HL-60 (cell line): ENCODE measurements at regions not wholly inside any gene's neighbourhood (a gene's known extent, or its start where the extent isn't known, plus 50 kb on each side); places are given as distances from the start of the nearest gene placed in this dataset.

Source experiments
- DNase-seq, 2 experiments: peaks; one replicate each; pipeline ENCODE4 v3.0.0-alpha.2; 2010 to 2020; ENCODE audit warnings: low read depth in 1 of 2, low spot score in 1 of 2
- H3K27ac ChIP-seq: fragments of 250-450 bp; sonication (Bioruptor Pico); replicated peaks from 2 replicates; pipeline ENCODE4 v1.5.1; 2020; ENCODE audit warnings: mild to moderate bottlenecking, moderate library complexity
- H3K27me3 ChIP-seq: fragments of 250-450 bp; sonication (Bioruptor Pico); 2 replicates; pipeline ENCODE4 v1.5.1; 2021; ENCODE audit warnings: mild to moderate bottlenecking, moderate library complexity; ENCODE audit not compliant: insufficient read depth, poor library complexity, severe bottlenecking
- H3K4me3 ChIP-seq: replicated peaks from 2 replicates; pipeline ENCODE4 v1.5.1; 2011; ENCODE audit warnings: mild to moderate bottlenecking, control low read depth, low read length; ENCODE audit not compliant: insufficient read depth
- GABPA ChIP-seq: IDR thresholded peaks from 2 replicates; pipeline ENCODE4 v1.6.1; 2012; ENCODE audit warnings: low read depth
- POLR2AphosphoS5 ChIP-seq: IDR thresholded peaks from 2 replicates; pipeline ENCODE4 v1.6.1; 2012; ENCODE audit warnings: low read depth
- SPI1 ChIP-seq: IDR thresholded peaks from 2 replicates; pipeline ENCODE4 v1.6.1; 2012; ENCODE audit warnings: low read depth, mild to moderate bottlenecking, borderline replicate concordance
- TF ChIP-seq, protein P1 (sequence below): IDR thresholded peaks from one replicate; pipeline ENCODE4 v1.5.1; 2011; ENCODE audit warnings: low read length, control low read depth, inconsistent platforms; ENCODE audit not compliant: insufficient read depth
- TF ChIP-seq, protein P2 (sequence below): IDR thresholded peaks from 2 replicates; pipeline ENCODE4 v1.6.1; 2012; ENCODE audit warnings: low read depth; ENCODE audit not compliant: insufficient replicate concordance

DNA sequence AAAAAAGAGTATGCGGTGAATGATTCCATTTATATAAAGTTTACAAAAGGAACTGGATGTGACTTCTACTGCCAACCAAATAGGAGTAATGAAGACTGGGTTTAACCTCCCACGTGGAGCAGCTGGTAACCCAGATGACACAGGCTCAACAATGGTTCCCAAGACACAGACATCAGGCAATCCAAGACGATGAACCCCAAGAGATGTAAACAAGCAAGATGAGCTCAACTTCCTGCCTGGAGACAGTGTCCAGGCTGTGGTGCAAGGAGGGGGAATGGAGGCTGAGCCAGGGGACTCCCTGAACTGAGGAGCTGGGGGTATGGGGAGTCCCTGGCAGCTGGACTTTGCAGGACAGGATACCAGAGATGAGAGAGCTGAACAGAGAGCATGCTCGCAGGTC lies 104.7 kb downstream of the LITAF start:
- no peak overlapping the region for H3K27ac ChIP-seq
- TF ChIP-seq, protein P1, sequence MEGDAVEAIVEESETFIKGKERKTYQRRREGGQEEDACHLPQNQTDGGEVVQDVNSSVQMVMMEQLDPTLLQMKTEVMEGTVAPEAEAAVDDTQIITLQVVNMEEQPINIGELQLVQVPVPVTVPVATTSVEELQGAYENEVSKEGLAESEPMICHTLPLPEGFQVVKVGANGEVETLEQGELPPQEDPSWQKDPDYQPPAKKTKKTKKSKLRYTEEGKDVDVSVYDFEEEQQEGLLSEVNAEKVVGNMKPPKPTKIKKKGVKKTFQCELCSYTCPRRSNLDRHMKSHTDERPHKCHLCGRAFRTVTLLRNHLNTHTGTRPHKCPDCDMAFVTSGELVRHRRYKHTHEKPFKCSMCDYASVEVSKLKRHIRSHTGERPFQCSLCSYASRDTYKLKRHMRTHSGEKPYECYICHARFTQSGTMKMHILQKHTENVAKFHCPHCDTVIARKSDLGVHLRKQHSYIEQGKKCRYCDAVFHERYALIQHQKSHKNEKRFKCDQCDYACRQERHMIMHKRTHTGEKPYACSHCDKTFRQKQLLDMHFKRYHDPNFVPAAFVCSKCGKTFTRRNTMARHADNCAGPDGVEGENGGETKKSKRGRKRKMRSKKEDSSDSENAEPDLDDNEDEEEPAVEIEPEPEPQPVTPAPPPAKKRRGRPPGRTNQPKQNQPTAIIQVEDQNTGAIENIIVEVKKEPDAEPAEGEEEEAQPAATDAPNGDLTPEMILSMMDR, result no peak
- TF ChIP-seq SPI1 (no peak), GABPA (no peak), POLR2AphosphoS5 (no peak)
- TF ChIP-seq, protein P2, sequence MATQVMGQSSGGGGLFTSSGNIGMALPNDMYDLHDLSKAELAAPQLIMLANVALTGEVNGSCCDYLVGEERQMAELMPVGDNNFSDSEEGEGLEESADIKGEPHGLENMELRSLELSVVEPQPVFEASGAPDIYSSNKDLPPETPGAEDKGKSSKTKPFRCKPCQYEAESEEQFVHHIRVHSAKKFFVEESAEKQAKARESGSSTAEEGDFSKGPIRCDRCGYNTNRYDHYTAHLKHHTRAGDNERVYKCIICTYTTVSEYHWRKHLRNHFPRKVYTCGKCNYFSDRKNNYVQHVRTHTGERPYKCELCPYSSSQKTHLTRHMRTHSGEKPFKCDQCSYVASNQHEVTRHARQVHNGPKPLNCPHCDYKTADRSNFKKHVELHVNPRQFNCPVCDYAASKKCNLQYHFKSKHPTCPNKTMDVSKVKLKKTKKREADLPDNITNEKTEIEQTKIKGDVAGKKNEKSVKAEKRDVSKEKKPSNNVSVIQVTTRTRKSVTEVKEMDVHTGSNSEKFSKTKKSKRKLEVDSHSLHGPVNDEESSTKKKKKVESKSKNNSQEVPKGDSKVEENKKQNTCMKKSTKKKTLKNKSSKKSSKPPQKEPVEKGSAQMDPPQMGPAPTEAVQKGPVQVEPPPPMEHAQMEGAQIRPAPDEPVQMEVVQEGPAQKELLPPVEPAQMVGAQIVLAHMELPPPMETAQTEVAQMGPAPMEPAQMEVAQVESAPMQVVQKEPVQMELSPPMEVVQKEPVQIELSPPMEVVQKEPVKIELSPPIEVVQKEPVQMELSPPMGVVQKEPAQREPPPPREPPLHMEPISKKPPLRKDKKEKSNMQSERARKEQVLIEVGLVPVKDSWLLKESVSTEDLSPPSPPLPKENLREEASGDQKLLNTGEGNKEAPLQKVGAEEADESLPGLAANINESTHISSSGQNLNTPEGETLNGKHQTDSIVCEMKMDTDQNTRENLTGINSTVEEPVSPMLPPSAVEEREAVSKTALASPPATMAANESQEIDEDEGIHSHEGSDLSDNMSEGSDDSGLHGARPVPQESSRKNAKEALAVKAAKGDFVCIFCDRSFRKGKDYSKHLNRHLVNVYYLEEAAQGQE, result no peak

GRCh38 chr16:11482946-11483748 lies 103.6 kb downstream of the LITAF start:
- DNase-seq, result no peak
- Histone ChIP-seq H3K27ac (no peak overlapping the region), H3K4me3 (no peak overlapping the region), H3K27me3 (no peaks in the 10 kb centered on the region)
- TF ChIP-seq GABPA (no peak), SPI1 (no peak), POLR2AphosphoS5 (no peak)

More for the DNA sequence above, 104.7 kb downstream of the LITAF start:
- Histone ChIP-seq H3K27me3 (no peaks in the 10 kb centered on the region), H3K4me3 (no peak overlapping the region)
- DNase-seq, result no peak

GRCh38 chr16:11484691-11485258 lies 101.9 kb downstream of the LITAF start:
- H3K27ac ChIP-seq, result no peak overlapping the region
- H3K4me3 ChIP-seq, result no peak overlapping the region
- no peaks in the 10 kb centered on the region for H3K27me3 ChIP-seq
- DNase-seq, result no peak
- TF ChIP-seq, protein P1, result no peak
- TF ChIP-seq GABPA (no peak), SPI1 (no peak), POLR2AphosphoS5 (no peak)
- TF ChIP-seq, protein P2, result no peak

DNA sequence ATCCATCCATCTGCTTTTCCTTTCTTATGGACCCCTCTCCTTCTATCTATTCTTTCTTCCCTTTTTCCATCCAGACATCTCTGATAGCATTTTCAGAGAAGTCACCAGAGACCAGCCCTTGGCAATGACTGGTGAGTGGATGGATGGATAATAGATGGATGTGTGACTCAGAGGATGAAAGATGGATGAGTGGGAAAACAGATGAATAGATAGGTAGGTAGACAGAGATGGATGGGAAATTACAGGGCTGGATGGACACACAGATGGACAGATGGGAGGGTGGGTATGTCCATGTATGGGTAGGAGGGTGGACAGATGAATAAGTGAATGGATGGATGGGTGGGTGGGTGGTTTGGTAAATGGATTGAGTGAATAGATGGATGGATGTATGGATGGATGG lies 101.0 kb downstream of the LITAF start:
- no peak overlapping the region for H3K27ac ChIP-seq
- H3K27me3 ChIP-seq, result no peaks in the 10 kb centered on the region
- H3K4me3 ChIP-seq, result no peak overlapping the region
- TF ChIP-seq, protein P1, result no peak
- TF ChIP-seq, protein P2, result no peak
- TF ChIP-seq POLR2AphosphoS5 (no peak), SPI1 (no peak), GABPA (no peak)
- DNase-seq, result no peak
